Fibroblast of lung (primary cell): ENCODE measurements at regions not wholly inside any gene's neighbourhood (a gene's known extent, or its start where the extent isn't known, plus 50 kb on each side); places are given as distances from the start of the nearest gene placed in this dataset.

ENCODE experiments used
- DNase-seq, 2 donors: peaks; one replicate each; pipeline versions ENCODE4 v3.0.0 to v3.0.0-alpha.2; 2010; ENCODE audit warnings: low read depth in 2 of 2
- H2AFZ ChIP-seq: 2 replicates; pipeline ENCODE4 v1.5.1; 2012; ENCODE audit warnings: low read length, control low read depth, inconsistent platforms
- H3K27ac ChIP-seq: 2 replicates; pipeline ENCODE4 v1.5.1; 2011; ENCODE audit warnings: low read length, control low read depth; ENCODE audit not compliant: insufficient read depth
- H3K27me3 ChIP-seq: 2 replicates; pipeline ENCODE4 v1.5.1; 2011; ENCODE audit warnings: mild to moderate bottlenecking, low read length; ENCODE audit not compliant: control insufficient read depth, insufficient read depth
- H3K36me3 ChIP-seq: 2 replicates; pipeline ENCODE4 v1.5.1; 2011; ENCODE audit warnings: low read length; ENCODE audit not compliant: control insufficient read depth, insufficient read depth
- H3K4me1 ChIP-seq: 2 replicates; pipeline ENCODE4 v1.5.1; 2011; ENCODE audit warnings: low read length; ENCODE audit not compliant: control insufficient read depth, insufficient read depth; ENCODE audit errors: extremely low read depth
- H3K4me2 ChIP-seq: 2 replicates; pipeline ENCODE4 v1.5.1; 2011; ENCODE audit warnings: low read length, control low read depth; ENCODE audit not compliant: insufficient read depth; ENCODE audit errors: extremely low read depth
- H3K4me3 ChIP-seq, 4 experiments: fragments of 200-600 bp in 1 of 4; sonication (generic) in 1 of 4; replicated peaks in 1 of 4; 2 replicates each; pipeline ENCODE4 v1.5.1; 2011 to 2016; ENCODE audit warnings: low read length in 4 of 4, low read depth in 3 of 4, mild to moderate bottlenecking in 3 of 4, control low read depth in 2 of 4, inconsistent platforms in 1 of 4, mixed read lengths in 1 of 4; ENCODE audit not compliant: insufficient read depth in 1 of 4; ENCODE audit errors: control extremely low read depth in 1 of 4
- H3K79me2 ChIP-seq: 2 replicates; pipeline ENCODE4 v1.5.1; 2012; ENCODE audit warnings: mild to moderate bottlenecking, low read length, inconsistent platforms; ENCODE audit not compliant: control insufficient read depth, insufficient read depth
- H3K9ac ChIP-seq: 2 replicates; pipeline ENCODE4 v1.5.1; 2011; ENCODE audit warnings: mild to moderate bottlenecking, low read length, control low read depth; ENCODE audit not compliant: insufficient read depth
- H3K9me3 ChIP-seq: 2 replicates; pipeline ENCODE4 v1.5.1; 2012; ENCODE audit warnings: low read depth, low read length; ENCODE audit not compliant: control insufficient read depth, insufficient read depth
- H4K20me1 ChIP-seq: 2 replicates; pipeline ENCODE4 v1.5.1; 2011; ENCODE audit warnings: low read length; ENCODE audit not compliant: control insufficient read depth, insufficient read depth; ENCODE audit errors: extremely low read depth
- EZH2 ChIP-seq: IDR thresholded peaks from 2 replicates; pipeline ENCODE4 v1.5.1; 2012; ENCODE audit warnings: low read length, control low read depth, mild to moderate bottlenecking; ENCODE audit errors: missing control alignments
- TF ChIP-seq, protein P1 (sequence below), 2 donors: IDR thresholded peaks in 1 of 2; conservative IDR thresholded peaks in 1 of 2; 1 replicate in 1 of 2; 2 replicates in 1 of 2; pipeline ENCODE4 v1.5.1; 2011 to 2012; ENCODE audit warnings: low read length in 2 of 2, control low read depth in 1 of 2, inconsistent platforms in 1 of 2, low read depth in 1 of 2, mild to moderate bottlenecking in 1 of 2

DNA sequence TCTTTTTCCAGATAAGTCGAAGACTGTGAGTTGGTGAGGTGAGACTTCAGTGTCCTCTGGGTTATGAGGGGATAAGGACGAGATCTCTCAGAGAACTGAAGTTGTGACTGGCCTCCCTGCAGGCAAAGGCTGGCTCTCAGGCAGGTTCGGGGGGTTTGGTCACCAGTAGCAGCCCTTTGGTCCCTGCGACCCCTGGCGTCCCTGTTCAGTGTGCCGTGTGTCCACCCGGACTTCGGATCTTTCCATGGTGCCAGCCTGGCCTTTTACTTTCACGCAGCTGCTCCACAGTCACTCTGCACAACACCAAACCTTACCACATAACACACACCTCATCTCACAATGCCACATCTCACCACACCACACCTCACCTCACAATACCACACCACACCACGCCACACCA, 131.9 kb downstream of the ERMARD start:
- no peak for DNase-seq
- no peak overlapping the region for H3K9ac ChIP-seq
- no peak for TF ChIP-seq EZH2
- TF ChIP-seq, protein P1, sequence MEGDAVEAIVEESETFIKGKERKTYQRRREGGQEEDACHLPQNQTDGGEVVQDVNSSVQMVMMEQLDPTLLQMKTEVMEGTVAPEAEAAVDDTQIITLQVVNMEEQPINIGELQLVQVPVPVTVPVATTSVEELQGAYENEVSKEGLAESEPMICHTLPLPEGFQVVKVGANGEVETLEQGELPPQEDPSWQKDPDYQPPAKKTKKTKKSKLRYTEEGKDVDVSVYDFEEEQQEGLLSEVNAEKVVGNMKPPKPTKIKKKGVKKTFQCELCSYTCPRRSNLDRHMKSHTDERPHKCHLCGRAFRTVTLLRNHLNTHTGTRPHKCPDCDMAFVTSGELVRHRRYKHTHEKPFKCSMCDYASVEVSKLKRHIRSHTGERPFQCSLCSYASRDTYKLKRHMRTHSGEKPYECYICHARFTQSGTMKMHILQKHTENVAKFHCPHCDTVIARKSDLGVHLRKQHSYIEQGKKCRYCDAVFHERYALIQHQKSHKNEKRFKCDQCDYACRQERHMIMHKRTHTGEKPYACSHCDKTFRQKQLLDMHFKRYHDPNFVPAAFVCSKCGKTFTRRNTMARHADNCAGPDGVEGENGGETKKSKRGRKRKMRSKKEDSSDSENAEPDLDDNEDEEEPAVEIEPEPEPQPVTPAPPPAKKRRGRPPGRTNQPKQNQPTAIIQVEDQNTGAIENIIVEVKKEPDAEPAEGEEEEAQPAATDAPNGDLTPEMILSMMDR (conservative IDR thresholded peaks at IDR 0.05 in 1 of 2, IDR thresholded peaks at IDR 0.05 in 1 of 2; ENCODE audit: low read depth in 1 of 2, low read length in 2 of 2), result no peak

DNA sequence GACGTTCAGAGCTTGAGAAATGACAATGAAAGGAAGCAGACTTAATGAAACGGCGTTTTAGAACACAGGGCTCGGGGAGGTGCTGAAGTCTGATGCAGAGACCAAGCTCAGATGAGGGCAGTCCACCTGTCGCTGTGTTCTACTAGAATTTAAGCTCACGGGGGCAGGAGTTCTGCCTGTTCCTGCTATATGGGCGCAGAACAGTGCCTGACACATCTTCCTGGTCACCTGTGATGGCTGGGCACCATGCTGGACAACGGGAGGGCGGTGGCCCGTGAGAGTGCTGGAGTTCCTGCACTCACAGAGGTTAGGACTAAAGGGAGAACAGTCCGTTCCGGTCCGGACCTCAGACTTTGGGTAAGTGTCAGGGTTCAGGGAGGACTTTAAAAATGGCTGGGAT, 130.6 kb downstream of the ERMARD start:
- Histone ChIP-seq H3K4me3 (no peak overlapping the region), H4K20me1 (no peaks in the 10 kb centered on the region), H3K27me3 (no peaks in the 10 kb centered on the region), H3K9ac (no peak overlapping the region), H3K4me1 (no peaks in the 10 kb centered on the region), H2AFZ (no peak overlapping the region), H3K4me2 (no peak overlapping the region), H3K9me3 (no peaks in the 10 kb centered on the region), H3K79me2 (no peaks in the 10 kb centered on the region), H3K36me3 (no peaks in the 10 kb centered on the region), H3K27ac (no peak overlapping the region)
- no peak for DNase-seq
- TF ChIP-seq EZH2, result no peak
- TF ChIP-seq, protein P1 (conservative IDR thresholded peaks at IDR 0.05 in 1 of 2, IDR thresholded peaks at IDR 0.05 in 1 of 2; ENCODE audit: low read depth in 1 of 2, low read length in 2 of 2), result no peak

More for the DNA sequence above, 131.9 kb downstream of the ERMARD start:
- Histone ChIP-seq H3K27me3 (no peaks in the 10 kb centered on the region), H3K4me2 (no peak overlapping the region), H3K9me3 (no peaks in the 10 kb centered on the region), H3K36me3 (no peaks in the 10 kb centered on the region), H2AFZ (no peak overlapping the region), H3K4me3 (no peak overlapping the region), H4K20me1 (no peaks in the 10 kb centered on the region), H3K4me1 (no peaks in the 10 kb centered on the region), H3K27ac (no peak overlapping the region), H3K79me2 (no peaks in the 10 kb centered on the region)

DNA sequence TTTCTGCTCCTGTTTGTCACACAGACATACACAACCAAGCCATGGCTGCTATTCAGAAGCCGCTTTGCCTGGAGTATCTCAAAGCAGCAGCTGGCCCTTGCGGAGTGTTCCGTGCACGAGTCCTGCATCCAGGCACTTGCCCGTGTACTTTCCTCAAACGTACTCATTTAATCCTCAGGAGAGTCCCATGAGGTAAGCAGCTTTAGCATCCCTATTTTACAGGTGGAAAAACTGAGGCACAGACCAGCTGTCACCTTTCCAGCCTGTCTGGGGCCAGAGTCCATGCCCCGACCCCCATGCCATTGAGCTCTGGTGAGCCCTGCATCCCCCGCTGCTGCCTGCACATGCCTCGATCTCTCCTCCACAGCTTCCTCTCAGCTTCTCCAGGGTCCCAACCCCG, 130.0 kb downstream of the ERMARD start:
- TF ChIP-seq EZH2, result no peak
- TF ChIP-seq, protein P1 (conservative IDR thresholded peaks at IDR 0.05 in 1 of 2, IDR thresholded peaks at IDR 0.05 in 1 of 2; ENCODE audit: low read depth in 1 of 2, low read length in 2 of 2), result no peak
- Histone ChIP-seq H2AFZ (no peak overlapping the region), H3K9ac (no peak overlapping the region), H3K36me3 (no peaks in the 10 kb centered on the region), H3K9me3 (no peaks in the 10 kb centered on the region), H3K4me1 (no peaks in the 10 kb centered on the region), H3K27ac (no peak overlapping the region), H3K27me3 (no peaks in the 10 kb centered on the region), H3K79me2 (no peaks in the 10 kb centered on the region), H4K20me1 (no peaks in the 10 kb centered on the region), H3K4me3 (no peak overlapping the region), H3K4me2 (no peak overlapping the region)
- no peak for DNase-seq
